Myocyte (in vitro differentiated cells): ENCODE measurements at regions not wholly inside any gene's neighbourhood (a gene's known extent, or its start where the extent isn't known, plus 50 kb on each side); places are given as distances from the start of the nearest gene placed in this dataset.
"Not testable (repeated sequence)": the region's sequence is repeated elsewhere in the genome, so short reads cannot be mapped to it uniquely, and the experiment has no call there.

ENCODE experiments used
- DNase-seq: peaks from one replicate; pipeline ENCODE4 v3.0.0-alpha.2; 2012; ENCODE audit warnings: low read depth

- DNase-seq: not testable (repeated sequence)
These were observed 960.0 kb downstream of the LTN1 start for GRCh38 chr21:28032652-28033051.

GRCh38 chr21:28031066-28031465, 961.6 kb downstream of the LTN1 start:
- DNase-seq: not testable (repeated sequence)

GRCh38 chr21:28025111-28025510, 967.6 kb downstream of the LTN1 start:
- DNase-seq: no peak

- peak; percentile 75 for DNase-seq
These were observed 973.7 kb downstream of the LTN1 start for GRCh38 chr21:28018741-28019669.

- no peak for DNase-seq
These were observed 974.5 kb downstream of the LTN1 start for GRCh38 chr21:28018213-28018612.

GRCh38 chr21:28016571-28016970, 976.1 kb downstream of the LTN1 start:
- no peak for DNase-seq

- DNase-seq: peak; percentile 2
These were observed 979.6 kb downstream of the LTN1 start for GRCh38 chr21:28013123-28013522.

- DNase-seq: peak; percentile 7
These were observed 980.7 kb downstream of the LTN1 start for GRCh38 chr21:28011970-28012369.

GRCh38 chr21:28008245-28008644, 984.4 kb downstream of the LTN1 start:
- DNase-seq: peak; percentile 26

GRCh38 chr21:28003627-28004026, 989.0 kb downstream of the LTN1 start:
- DNase-seq: not testable (repeated sequence)

GRCh38 chr21:27996906-27997305, 995.8 kb downstream of the LTN1 start:
- DNase-seq: not testable (repeated sequence)

- not testable (repeated sequence) for DNase-seq
These were observed 1007.9 kb downstream of the LTN1 start for GRCh38 chr21:27984663-27985325.

GRCh38 chr21:27979446-27979845, 1012.6 kb upstream of the ADAMTS5 start:
- DNase-seq: not testable (repeated sequence)

- DNase-seq: no peak
These were observed 1008.6 kb upstream of the ADAMTS5 start for GRCh38 chr21:27975514-27975913.

GRCh38 chr21:27974152-27974551, 1007.3 kb upstream of the ADAMTS5 start:
- DNase-seq: not testable (repeated sequence)

GRCh38 chr21:27968240-27968639, 1001.4 kb upstream of the ADAMTS5 start:
- DNase-seq: peak; percentile 27

GRCh38 chr21:27954543-27955165, 987.8 kb upstream of the ADAMTS5 start:
- no peak for DNase-seq

GRCh38 chr21:27953340-27954045, 986.6 kb upstream of the ADAMTS5 start:
- DNase-seq: peak; percentile 4

GRCh38 chr21:27949093-27949492, 982.2 kb upstream of the ADAMTS5 start:
- DNase-seq: not testable (repeated sequence)

GRCh38 chr21:27930108-27930767, 963.4 kb upstream of the ADAMTS5 start:
- not testable (repeated sequence) for DNase-seq

- not testable (repeated sequence) for DNase-seq
These were observed 962.3 kb upstream of the ADAMTS5 start for GRCh38 chr21:27929179-27929578.
